Right lobe of liver (tissue), 6 donors: ENCODE measurements at regions not wholly inside any gene's neighbourhood (a gene's known extent, or its start where the extent isn't known, plus 50 kb on each side); places are given as distances from the start of the nearest gene placed in this dataset.
A peak's percentile ranks its signal among the peaks of the same experiment; 100 is the strongest.
"Not testable (repeated sequence)": the region's sequence is repeated elsewhere in the genome, so short reads cannot be mapped to it uniquely, and the experiment has no call there.

ENCODE experiments used
- ATAC-seq, 4 donors: fragments of 200-7000 bp; cut with Tn5 transposase; one replicate each; pipeline ENCODE4 v1.9.1; 2020; ENCODE audit warnings: mild to moderate bottlenecking in 4 of 4, moderate library complexity in 4 of 4
- DNase-seq, 3 donors: peaks; one replicate each; pipeline ENCODE4 v3.0.0-alpha.2; 2020
- H3K27ac ChIP-seq, 3 donors: fragments of 200-600 bp; one replicate each; pipeline ENCODE4 v1.8.0; 2022
- H3K27me3 ChIP-seq, 2 donors: fragments of 200-600 bp; one replicate each; pipeline ENCODE4 v1.8.0; 2022
- H3K36me3 ChIP-seq, 4 donors: fragments of 200-600 bp; sonication (generic) in 1 of 4; one replicate each; pipeline versions ENCODE4 v1.5.1 to v1.8.0; 2017 to 2022; ENCODE audit warnings: control low read depth in 1 of 4
- H3K4me1 ChIP-seq, 4 donors: fragments of 200-600 bp; sonication (generic) in 1 of 4; one replicate each; pipeline versions ENCODE4 v1.5.1 to v1.8.0; 2017 to 2022; ENCODE audit warnings: control low read depth in 1 of 4
- H3K4me3 ChIP-seq, 3 donors: fragments of 200-600 bp; one replicate each; pipeline ENCODE4 v1.8.0; 2022
- H3K9me3 ChIP-seq, 4 donors: fragments of 200-600 bp; sonication (generic) in 1 of 4; one replicate each; pipeline versions ENCODE4 v1.5.1 to v1.8.0; 2017 to 2022; ENCODE audit warnings: control low read depth in 1 of 4
- POLR2A ChIP-seq: fragments of 450-650 bp; IDR thresholded peaks from one replicate; pipeline ENCODE4 v1.6.1; 2017; ENCODE audit warnings: antibody characterized with exemption, mild to moderate bottlenecking
- WGBS: methylation state at CpG from one replicate; pipeline ENCODE4 v1.1.6; 2018; ENCODE audit warnings: low coverage, low lambda C conversion rate; ENCODE audit not compliant: insufficient coverage; ENCODE audit errors: missing lambda C conversion rate; 5-methylcytosine and 5-hydroxymethylcytosine counted together
- intact Hi-C, 2 donors: fragments of 100-400 bp; cut with DNase I; formaldehyde crosslinking; loops; one replicate each; pipeline versions ENCODE4 v1.11.2 to v1.14.1; 2022
- TF ChIP-seq, protein P1 (sequence below), 4 donors: fragments of 200-600 bp in 3 of 4; fragments of 450-650 bp in 1 of 4; IDR thresholded peaks; one replicate each; pipeline versions ENCODE4 v1.5.1 to v1.8.0; 2016 to 2022; ENCODE audit warnings: antibody characterized with exemption in 4 of 4, mild to moderate bottlenecking in 2 of 4
- donor health status: DM: no; HTN: yes; CAD: no.
- donor health status: DM: no; HTN: no; CAD: no.
- donor health status: DM: no; HTN: no; CAD: no.
- donor health status: DM: no; HTN: yes; CAD: no.
- donor health status: DM: no; HTN: yes; CAD: no.

DNA sequence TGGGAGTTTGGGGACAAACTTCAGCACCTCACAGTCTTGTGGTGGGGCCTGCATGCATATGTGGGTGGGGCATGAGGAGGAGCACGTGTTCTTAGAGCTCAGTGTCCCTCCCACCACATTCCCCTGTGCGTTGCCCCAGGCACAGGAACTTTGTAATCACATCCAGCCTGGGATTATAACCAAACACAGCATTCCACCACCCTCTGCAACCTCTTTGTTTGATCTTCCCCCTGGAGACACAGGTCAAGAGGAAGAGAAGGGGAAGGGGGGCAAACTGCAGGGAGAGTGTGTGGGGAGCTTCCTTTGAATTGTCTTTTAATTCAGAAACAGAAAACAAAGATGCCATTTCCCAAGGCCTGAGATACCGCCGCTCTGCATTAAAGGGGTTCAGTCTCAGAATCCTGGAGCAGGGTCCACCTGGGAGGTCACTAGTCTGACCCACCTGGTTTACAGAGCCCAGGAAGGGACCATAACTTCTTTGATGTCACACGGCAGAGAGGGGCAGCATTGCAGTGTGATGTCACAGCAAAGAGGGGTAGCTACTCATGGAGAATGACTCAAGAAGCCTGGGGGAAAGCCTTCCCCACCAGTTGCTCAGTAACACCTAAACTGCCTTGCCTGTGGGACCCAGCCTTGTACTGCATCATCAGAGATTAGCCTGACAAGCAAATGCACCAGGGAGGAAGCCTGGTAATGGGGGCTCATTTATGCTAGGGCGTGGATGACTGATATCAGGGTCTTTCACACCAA, 106.3 kb upstream of the RNU6-1 start:
- Histone ChIP-seq H3K9me3 (no peaks in the 10 kb centered on the region), H3K4me1 (no peaks in the 10 kb centered on the region), H3K4me3 (no peak overlapping the region), H3K27me3 (no peaks in the 10 kb centered on the region), H3K36me3 (no peaks in the 10 kb centered on the region), H3K27ac (no peak overlapping the region)
- 70% methylated on average over 5 of the region's 6 CpGs for WGBS
- TF ChIP-seq, protein P1, sequence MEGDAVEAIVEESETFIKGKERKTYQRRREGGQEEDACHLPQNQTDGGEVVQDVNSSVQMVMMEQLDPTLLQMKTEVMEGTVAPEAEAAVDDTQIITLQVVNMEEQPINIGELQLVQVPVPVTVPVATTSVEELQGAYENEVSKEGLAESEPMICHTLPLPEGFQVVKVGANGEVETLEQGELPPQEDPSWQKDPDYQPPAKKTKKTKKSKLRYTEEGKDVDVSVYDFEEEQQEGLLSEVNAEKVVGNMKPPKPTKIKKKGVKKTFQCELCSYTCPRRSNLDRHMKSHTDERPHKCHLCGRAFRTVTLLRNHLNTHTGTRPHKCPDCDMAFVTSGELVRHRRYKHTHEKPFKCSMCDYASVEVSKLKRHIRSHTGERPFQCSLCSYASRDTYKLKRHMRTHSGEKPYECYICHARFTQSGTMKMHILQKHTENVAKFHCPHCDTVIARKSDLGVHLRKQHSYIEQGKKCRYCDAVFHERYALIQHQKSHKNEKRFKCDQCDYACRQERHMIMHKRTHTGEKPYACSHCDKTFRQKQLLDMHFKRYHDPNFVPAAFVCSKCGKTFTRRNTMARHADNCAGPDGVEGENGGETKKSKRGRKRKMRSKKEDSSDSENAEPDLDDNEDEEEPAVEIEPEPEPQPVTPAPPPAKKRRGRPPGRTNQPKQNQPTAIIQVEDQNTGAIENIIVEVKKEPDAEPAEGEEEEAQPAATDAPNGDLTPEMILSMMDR (IDR thresholded peaks at IDR 0.05), result no peak
- no peak for TF ChIP-seq POLR2A
- intact Hi-C loops, result no loop called here
- ATAC-seq (no peak), DNase-seq (peak in 1 of 3 donors; percentile 28)

DNA sequence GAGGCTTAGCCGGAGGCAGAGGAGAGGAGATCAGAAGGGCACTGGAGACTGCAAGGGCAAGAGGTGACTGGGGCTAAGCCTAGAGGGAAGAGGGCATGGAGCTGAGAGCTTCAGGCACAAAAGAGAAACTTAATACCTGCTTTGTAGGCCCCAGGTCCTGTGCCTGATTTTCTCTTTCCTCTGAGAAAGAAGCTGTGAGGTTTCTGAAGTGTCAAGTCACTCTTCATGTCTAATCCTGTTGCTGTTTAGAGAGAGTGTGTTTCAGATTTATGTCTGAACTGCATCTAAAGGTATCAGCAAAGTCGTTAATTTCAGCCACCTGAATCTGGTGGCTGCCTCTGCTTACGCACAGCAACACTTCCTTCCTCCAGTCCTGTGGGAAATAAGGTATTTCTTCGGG, 106.9 kb upstream of the RNU6-1 start:
- Histone ChIP-seq H3K4me1 (no peaks in the 10 kb centered on the region), H3K27ac (no peak overlapping the region), H3K4me3 (no peak overlapping the region), H3K36me3 (no peaks in the 10 kb centered on the region), H3K9me3 (no peaks in the 10 kb centered on the region), H3K27me3 (no peaks in the 10 kb centered on the region)
- intact Hi-C loops, result no loop called here
- DNase-seq (no peak), ATAC-seq (no peak)
- TF ChIP-seq, protein P1 (IDR thresholded peaks at IDR 0.05), result no peak
- no peak for TF ChIP-seq POLR2A
- 60% methylated on average over 4 of the region's 4 CpGs for WGBS

DNA sequence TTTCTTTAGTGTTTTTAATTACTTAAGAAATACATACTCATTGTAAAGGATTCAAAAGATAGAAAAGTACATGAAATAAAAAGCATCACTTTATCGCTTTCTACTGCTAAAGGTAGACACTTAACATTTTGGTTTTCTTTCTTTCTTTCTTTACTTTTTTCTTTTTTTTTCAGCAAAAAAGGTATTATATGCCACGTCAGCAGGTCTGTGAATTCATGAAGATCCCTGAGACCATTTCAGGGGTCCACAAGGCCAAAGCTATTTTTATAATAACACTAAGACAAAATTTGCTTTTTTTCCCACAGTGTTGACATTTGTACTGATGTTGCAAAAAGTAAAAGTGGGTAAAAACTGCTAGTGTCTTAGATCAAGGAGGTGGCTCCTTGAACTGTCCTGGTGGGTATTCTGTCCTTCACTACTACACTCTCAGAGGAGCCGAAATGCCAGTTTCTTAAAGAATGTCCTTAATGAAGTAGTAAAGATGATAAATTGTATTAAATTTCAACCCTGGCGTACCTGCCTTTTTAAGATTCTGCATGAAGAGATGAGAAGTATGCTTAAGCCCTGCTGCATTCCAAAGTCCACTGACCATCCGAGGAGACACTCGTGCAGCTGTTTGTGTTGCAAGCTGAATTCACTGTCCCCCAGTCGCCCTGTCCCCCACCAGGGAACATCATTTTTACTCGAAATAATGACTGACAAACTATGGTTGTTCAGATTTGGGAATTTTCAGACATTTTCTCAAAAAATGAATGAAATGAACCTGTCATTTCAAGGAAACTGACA, 106.7 kb upstream of the PIAS1 start:
- Histone ChIP-seq H3K9me3 (no peaks in the 10 kb centered on the region), H3K4me1 (no peaks in the 10 kb centered on the region), H3K36me3 (no peaks in the 10 kb centered on the region), H3K4me3 (no peak overlapping the region), H3K27me3 (no peaks in the 10 kb centered on the region), H3K27ac (no peak overlapping the region)
- DNase-seq (no peak), ATAC-seq (no peak)
- TF ChIP-seq POLR2A, result no peak
- TF ChIP-seq, protein P1 (IDR thresholded peaks at IDR 0.05), result no peak
- WGBS, result 66% methylated on average over 8 of the region's 8 CpGs
- intact Hi-C loops, result no loop called here

- H3K27ac ChIP-seq, result no peak overlapping the region
- H3K9me3 ChIP-seq, result no peaks in the 10 kb centered on the region
- ATAC-seq (no peak), DNase-seq (no peak)
- H3K36me3 ChIP-seq, result no peaks in the 10 kb centered on the region
- intact Hi-C loops, result no loop called here
- no peak for TF ChIP-seq POLR2A
- TF ChIP-seq, protein P1 (IDR thresholded peaks at IDR 0.05), result no peak
- H3K4me3 ChIP-seq, result no peak overlapping the region
- 85% methylated on average over 2 of the region's 2 CpGs for WGBS
- H3K27me3 ChIP-seq, result no peaks in the 10 kb centered on the region
- no peaks in the 10 kb centered on the region for H3K4me1 ChIP-seq
Measured at GRCh38 chr15:67948215-67948614, 105.9 kb upstream of the PIAS1 start.

- H3K4me1 ChIP-seq, H3K9me3 ChIP-seq, H3K4me3 ChIP-seq, ATAC-seq, H3K27ac ChIP-seq, H3K27me3 ChIP-seq, intact Hi-C loops, H3K36me3 ChIP-seq, DNase-seq: not testable (repeated sequence)
- 75% methylated on average over 1 of the region's 3 CpGs for WGBS
Measured at GRCh38 chr15:67951187-67951586, 102.9 kb upstream of the PIAS1 start.
